Stimulated activated CD4-positive, alpha-beta T cell treated with anti-CD3 and anti-CD28 coated beads, Interleukin-4, amount 100 ng/mL, for 24 hours (primary cell): ENCODE measurements at regions not wholly inside any gene's neighbourhood (a gene's known extent, or its start where the extent isn't known, plus 50 kb on each side); places are given as distances from the start of the nearest gene placed in this dataset.
"Not testable (repeated sequence)": the region's sequence is repeated elsewhere in the genome, so short reads cannot be mapped to it uniquely, and the experiment has no call there.

Source experiments
- DNase-seq: peaks from one replicate; pipeline ENCODE4 v3.0.0-alpha.2; 2020

GRCh38 chr13:52324831-52325230, 81.1 kb downstream of the THSD1 start:
- not testable (repeated sequence) for DNase-seq

- no peak for DNase-seq
Measured at GRCh38 chr13:52319876-52320275, 86.1 kb downstream of the THSD1 start.

GRCh38 chr13:52309833-52310232, 96.1 kb downstream of the THSD1 start:
- not testable (repeated sequence) for DNase-seq

- not testable (repeated sequence) for DNase-seq
Measured at GRCh38 chr13:52306336-52306735, 99.6 kb downstream of the THSD1 start.

- DNase-seq, result not testable (repeated sequence)
Measured at GRCh38 chr13:52303098-52303497, 102.9 kb downstream of the THSD1 start.

GRCh38 chr13:52302688-52303087, 103.3 kb downstream of the THSD1 start:
- not testable (repeated sequence) for DNase-seq

- not testable (repeated sequence) for DNase-seq
Measured at GRCh38 chr13:52301810-52302400, 104.1 kb downstream of the THSD1 start.

GRCh38 chr13:52298079-52298661, 107.8 kb downstream of the THSD1 start:
- DNase-seq, result not testable (repeated sequence)

GRCh38 chr13:52288891-52289290, 117.1 kb downstream of the THSD1 start:
- not testable (repeated sequence) for DNase-seq

GRCh38 chr13:52281387-52281786, 122.0 kb upstream of the NEK3 start:
- DNase-seq, result not testable (repeated sequence)

GRCh38 chr13:52279408-52279807, 120.0 kb upstream of the NEK3 start:
- DNase-seq, result not testable (repeated sequence)

- not testable (repeated sequence) for DNase-seq
Measured at GRCh38 chr13:52254299-52254698, 94.9 kb upstream of the NEK3 start.

- not testable (repeated sequence) for DNase-seq
Measured at GRCh38 chr13:52240752-52241151, 81.4 kb upstream of the NEK3 start.

GRCh38 chr13:52235900-52236595, 76.7 kb upstream of the NEK3 start:
- peak; percentile 50 for DNase-seq

GRCh38 chr13:52234928-52235327, 75.5 kb upstream of the NEK3 start:
- not testable (repeated sequence) for DNase-seq

- not testable (repeated sequence) for DNase-seq
Measured at GRCh38 chr13:52223063-52223462, 63.7 kb upstream of the NEK3 start.

GRCh38 chr13:52213920-52214319, 54.5 kb upstream of the NEK3 start:
- not testable (repeated sequence) for DNase-seq

- not testable (repeated sequence) for DNase-seq
Measured at GRCh38 chr13:52212886-52213285, 53.5 kb upstream of the NEK3 start.

- DNase-seq, result not testable (repeated sequence)
Measured at GRCh38 chr13:52211416-52211776, 52.0 kb upstream of the NEK3 start.

GRCh38 chr13:52210564-52211415, 51.4 kb upstream of the NEK3 start:
- DNase-seq, result not testable (repeated sequence)
